ENCODE measurements at regions not wholly inside any gene's neighbourhood (a gene's known extent, or its start where the extent isn't known, plus 50 kb on each side); places are given as distances from the start of the nearest gene placed in this dataset.

- no peak overlapping the region for H3K27ac ChIP-seq
- no peaks in the 10 kb centered on the region for H3K4me1 ChIP-seq
- H3K9me3 ChIP-seq, result no peaks in the 10 kb centered on the region
- H3K36me3 ChIP-seq, result no peaks in the 10 kb centered on the region
- H3K27me3 ChIP-seq, result no peaks in the 10 kb centered on the region
- DNase-seq, result no peak
- no peak for TF ChIP-seq POLR2A (IDR thresholded peaks at IDR 0.05)
- intact Hi-C loops (cut with DNase I), result no loop called here
- no peak overlapping the region for H3K4me3 ChIP-seq (replicated peaks in 1 of 3)
- 79 to 80% methylated on average over 6 of the region's 6 CpGs for WGBS, 2 donors
Measured at GRCh38 chr3:178302966-178303930, 233.0 kb upstream of the KCNMB2 start.

DNA sequence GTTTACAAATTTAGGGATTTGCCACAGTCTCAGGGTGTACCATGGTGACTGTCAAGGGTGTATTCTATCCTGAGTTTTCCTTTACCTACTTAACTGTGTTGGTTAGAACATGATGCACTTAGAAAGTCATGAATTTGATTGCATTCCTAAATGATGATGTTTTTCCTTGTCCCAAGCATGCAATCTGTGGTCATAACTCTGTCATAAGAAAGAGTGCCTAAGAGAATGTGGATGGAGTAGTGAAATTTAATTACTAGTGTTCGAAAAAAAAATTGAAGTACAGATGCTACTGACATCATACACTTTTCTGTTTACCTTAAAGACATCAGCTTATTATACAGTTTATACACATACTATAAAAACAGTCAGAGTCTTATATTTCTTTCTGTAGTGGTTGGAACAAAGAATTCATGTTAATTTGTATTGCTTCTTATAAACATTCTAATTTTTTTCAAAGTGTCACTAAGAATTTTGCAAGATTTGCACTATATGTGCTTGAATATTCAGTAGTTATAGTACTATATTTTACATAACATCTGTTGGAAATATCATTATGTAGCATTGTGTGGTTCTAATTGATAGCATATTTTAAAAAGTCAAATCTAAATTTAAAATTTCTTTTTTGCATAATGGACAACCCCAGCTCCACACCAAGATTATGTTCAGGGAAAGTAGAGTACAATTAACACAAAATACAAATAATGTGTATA, 231.3 kb upstream of the KCNMB2 start:
- Histone ChIP-seq H3K27ac (no peak overlapping the region), H3K36me3 (no peaks in the 10 kb centered on the region), H3K27me3 (no peaks in the 10 kb centered on the region), H3K4me1 (no peaks in the 10 kb centered on the region), H3K4me3 (replicated peaks in 1 of 3) (no peak overlapping the region), H3K9me3 (no peaks in the 10 kb centered on the region)
- WGBS, 2 donors, result 93 to 97% methylated on average over 1 of the region's 1 CpG
- intact Hi-C loops (cut with DNase I), result no loop called here
- TF ChIP-seq CTCF (IDR thresholded peaks at IDR 0.05) (no peak), POLR2A (IDR thresholded peaks at IDR 0.05) (no peak)
- DNase-seq, result no peak

DNA sequence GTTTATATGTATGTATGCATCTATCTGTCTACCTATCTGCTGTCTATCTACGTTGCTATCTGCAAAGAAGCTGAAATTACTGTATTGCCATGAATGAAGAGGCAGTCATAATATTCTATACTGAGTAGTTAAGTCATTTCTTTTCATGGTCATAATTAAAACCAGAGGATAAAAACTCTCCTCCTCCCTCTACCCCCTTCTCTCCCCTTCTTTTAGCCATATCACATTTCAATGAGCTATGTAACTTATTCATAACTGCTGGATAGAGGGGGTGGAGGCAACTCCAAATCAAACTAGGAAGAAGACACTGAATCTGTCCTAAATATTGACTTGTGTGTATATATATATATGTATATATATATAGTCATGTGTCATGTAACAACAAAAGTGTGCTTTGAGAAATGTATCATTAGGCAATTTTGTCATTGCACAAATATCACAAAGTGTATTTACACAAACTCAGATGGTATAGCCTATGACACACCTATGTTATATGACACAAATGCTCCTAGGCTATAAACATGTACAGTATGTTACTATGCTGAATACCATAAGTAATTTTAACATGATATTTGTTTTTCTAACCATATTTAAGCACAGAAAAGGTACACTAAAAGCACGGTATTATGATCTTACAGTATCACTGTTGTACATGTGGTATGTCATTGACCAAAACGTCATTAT, 229.7 kb upstream of the KCNMB2 start:
- no peak for TF ChIP-seq POLR2A (IDR thresholded peaks at IDR 0.05)
- no peak for TF ChIP-seq CTCF (IDR thresholded peaks at IDR 0.05)
- Histone ChIP-seq H3K4me1 (no peaks in the 10 kb centered on the region), H3K36me3 (no peaks in the 10 kb centered on the region), H3K9me3 (no peaks in the 10 kb centered on the region), H3K4me3 (replicated peaks in 1 of 3) (no peak overlapping the region), H3K27ac (no peak overlapping the region), H3K27me3 (no peaks in the 10 kb centered on the region)
- intact Hi-C loops (cut with DNase I), result no loop called here
- no peak for DNase-seq
- WGBS, 2 donors, result 64 to 86% methylated on average over 3 of the region's 3 CpGs

DNA sequence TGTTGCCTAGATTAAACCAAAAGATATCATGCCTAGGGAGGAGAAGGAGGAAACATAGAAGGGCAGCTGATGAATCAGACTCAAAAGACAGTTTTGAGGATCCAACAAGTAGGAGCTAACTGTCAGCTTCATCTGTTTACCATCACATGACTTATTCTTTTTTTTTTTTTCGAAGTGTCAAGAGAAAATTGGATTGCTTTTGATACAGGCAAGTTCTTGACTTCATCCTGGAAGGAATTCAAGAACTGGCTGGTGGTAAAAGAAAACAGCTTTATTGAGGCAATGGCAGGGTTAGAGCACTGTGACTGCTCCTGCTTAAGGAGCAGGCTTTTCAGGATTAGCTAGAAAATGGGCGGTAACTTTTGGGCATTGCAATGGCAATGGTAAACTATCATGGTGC, 227.5 kb upstream of the KCNMB2 start:
- Histone ChIP-seq H3K4me1 (no peaks in the 10 kb centered on the region), H3K36me3 (no peaks in the 10 kb centered on the region), H3K4me3 (replicated peaks in 1 of 3) (no peak overlapping the region), H3K27ac (no peak overlapping the region), H3K27me3 (no peaks in the 10 kb centered on the region), H3K9me3 (no peaks in the 10 kb centered on the region)
- intact Hi-C loops (cut with DNase I), result no loop called here
- TF ChIP-seq CTCF (IDR thresholded peaks at IDR 0.05), result no peak
- no peak for TF ChIP-seq POLR2A (IDR thresholded peaks at IDR 0.05)
- 73 to 75% methylated on average over 2 of the region's 2 CpGs for WGBS, 2 donors
- no peak for DNase-seq

GRCh38 chr3:178310949-178311348, 225.3 kb upstream of the KCNMB2 start:
- DNase-seq, result no peak
- Histone ChIP-seq H3K27ac (no peak overlapping the region), H3K4me1 (no peaks in the 10 kb centered on the region), H3K9me3 (no peaks in the 10 kb centered on the region), H3K4me3 (replicated peaks in 1 of 3) (no peak overlapping the region), H3K27me3 (no peaks in the 10 kb centered on the region), H3K36me3 (no peaks in the 10 kb centered on the region)
- TF ChIP-seq CTCF (IDR thresholded peaks at IDR 0.05) (no peak), POLR2A (IDR thresholded peaks at IDR 0.05) (no peak)
- intact Hi-C loops (cut with DNase I), result no loop called here

All from thyroid gland (tissue), 4 donors.